Progenitor cell of endocrine pancreas (in vitro differentiated cells): ENCODE measurements at regions not wholly inside any gene's neighbourhood (a gene's known extent, or its start where the extent isn't known, plus 50 kb on each side); places are given as distances from the start of the nearest gene placed in this dataset.
A peak's percentile ranks its signal among the peaks of the same experiment; 100 is the strongest.

Experiments
- DNase-seq: peaks from one replicate; pipeline ENCODE4 v3.0.0; 2021; ENCODE audit warnings: low spot score; ENCODE audit not compliant: unreplicated experiment
- H3K27ac Mint-ChIP-seq: 2 replicates; pipeline ENCODE4 v1.8.0; 2021; ENCODE audit warnings: mild to moderate bottlenecking, moderate library complexity, mixed read lengths
- H3K27me3 Mint-ChIP-seq: 2 replicates; pipeline ENCODE4 v1.8.0; 2021; ENCODE audit warnings: mixed read lengths
- H3K36me3 Mint-ChIP-seq: 2 replicates; pipeline ENCODE4 v1.8.0; 2022; ENCODE audit warnings: mixed read lengths; ENCODE audit not compliant: insufficient read depth
- H3K4me1 Mint-ChIP-seq: 2 replicates; pipeline ENCODE4 v1.8.0; 2021; ENCODE audit warnings: low read depth, mixed read lengths
- H3K4me3 Mint-ChIP-seq: 2 replicates; pipeline ENCODE4 v1.8.0; 2021; ENCODE audit warnings: low read depth, mild to moderate bottlenecking, moderate library complexity, mixed read lengths
- H3K9me3 Mint-ChIP-seq: 2 replicates; pipeline ENCODE4 v1.8.0; 2021; ENCODE audit warnings: low read depth, mixed read lengths
- TF ChIP-seq, protein P1 (sequence below): fragments of 200-600 bp; sonication (generic); IDR thresholded peaks from one replicate; pipeline ENCODE4 v1.5.0; 2021; ENCODE audit warnings: antibody characterized with exemption, mild to moderate bottlenecking; ENCODE audit not compliant: unreplicated experiment

- peaks cover 5% of the 10 kb centered on the region for H3K27me3 Mint-ChIP-seq
- H3K36me3 Mint-ChIP-seq: no peaks in the 10 kb centered on the region
- H3K4me3 Mint-ChIP-seq: no peak overlapping the region
- peaks cover 6% of the 10 kb centered on the region for H3K4me1 Mint-ChIP-seq
- no peak overlapping the region for H3K27ac Mint-ChIP-seq
- H3K9me3 Mint-ChIP-seq: no peaks in the 10 kb centered on the region
- no peak for DNase-seq
- TF ChIP-seq, protein P1, sequence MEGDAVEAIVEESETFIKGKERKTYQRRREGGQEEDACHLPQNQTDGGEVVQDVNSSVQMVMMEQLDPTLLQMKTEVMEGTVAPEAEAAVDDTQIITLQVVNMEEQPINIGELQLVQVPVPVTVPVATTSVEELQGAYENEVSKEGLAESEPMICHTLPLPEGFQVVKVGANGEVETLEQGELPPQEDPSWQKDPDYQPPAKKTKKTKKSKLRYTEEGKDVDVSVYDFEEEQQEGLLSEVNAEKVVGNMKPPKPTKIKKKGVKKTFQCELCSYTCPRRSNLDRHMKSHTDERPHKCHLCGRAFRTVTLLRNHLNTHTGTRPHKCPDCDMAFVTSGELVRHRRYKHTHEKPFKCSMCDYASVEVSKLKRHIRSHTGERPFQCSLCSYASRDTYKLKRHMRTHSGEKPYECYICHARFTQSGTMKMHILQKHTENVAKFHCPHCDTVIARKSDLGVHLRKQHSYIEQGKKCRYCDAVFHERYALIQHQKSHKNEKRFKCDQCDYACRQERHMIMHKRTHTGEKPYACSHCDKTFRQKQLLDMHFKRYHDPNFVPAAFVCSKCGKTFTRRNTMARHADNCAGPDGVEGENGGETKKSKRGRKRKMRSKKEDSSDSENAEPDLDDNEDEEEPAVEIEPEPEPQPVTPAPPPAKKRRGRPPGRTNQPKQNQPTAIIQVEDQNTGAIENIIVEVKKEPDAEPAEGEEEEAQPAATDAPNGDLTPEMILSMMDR: no peak
Measured at GRCh38 chr5:10149911-10150310, 99.8 kb downstream of the ATPSCKMT start.

DNA sequence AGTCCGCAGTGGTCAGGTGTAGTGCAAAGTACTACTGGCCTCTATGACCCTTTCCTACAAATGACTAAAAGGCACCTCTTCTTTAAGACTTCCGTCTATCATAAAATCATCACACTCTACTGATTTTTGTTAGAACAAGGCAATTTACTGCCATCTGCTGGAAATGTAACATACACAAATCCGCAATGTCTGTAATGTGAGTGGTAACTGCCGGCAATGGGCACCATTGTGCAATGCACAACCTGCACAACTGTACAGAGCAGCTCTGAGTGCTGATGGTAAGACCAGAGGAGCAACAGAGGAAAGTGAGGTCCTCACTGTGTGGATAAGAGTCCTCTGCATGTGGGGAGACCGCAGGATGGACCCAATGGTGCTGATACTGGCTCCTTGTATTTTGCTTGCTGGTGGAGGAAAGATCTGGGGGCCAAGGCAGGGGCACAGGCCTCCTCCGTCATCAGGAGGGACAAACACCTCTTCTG is 103.7 kb downstream of the ATPSCKMT start:
- Mint-ChIP-seq H3K4me1 (peaks cover 16% of the 10 kb centered on the region), H3K36me3 (no peaks in the 10 kb centered on the region), H3K9me3 (no peaks in the 10 kb centered on the region), H3K27me3 (peaks cover 5% of the 10 kb centered on the region), H3K27ac (no peak overlapping the region), H3K4me3 (no peak overlapping the region)
- TF ChIP-seq, protein P1: peak; percentile 24
- DNase-seq: no peak

- Mint-ChIP-seq H3K27me3 (no peaks in the 10 kb centered on the region), H3K36me3 (no peaks in the 10 kb centered on the region), H3K27ac (peak overlapping the region; percentile 43), H3K4me3 (no peak overlapping the region), H3K9me3 (no peaks in the 10 kb centered on the region), H3K4me1 (peaks cover 14% of the 10 kb centered on the region)
- DNase-seq: no peak
- TF ChIP-seq, protein P1: no peak
Measured at GRCh38 chr5:10144040-10144439, 105.6 kb downstream of the ATPSCKMT start.

DNA sequence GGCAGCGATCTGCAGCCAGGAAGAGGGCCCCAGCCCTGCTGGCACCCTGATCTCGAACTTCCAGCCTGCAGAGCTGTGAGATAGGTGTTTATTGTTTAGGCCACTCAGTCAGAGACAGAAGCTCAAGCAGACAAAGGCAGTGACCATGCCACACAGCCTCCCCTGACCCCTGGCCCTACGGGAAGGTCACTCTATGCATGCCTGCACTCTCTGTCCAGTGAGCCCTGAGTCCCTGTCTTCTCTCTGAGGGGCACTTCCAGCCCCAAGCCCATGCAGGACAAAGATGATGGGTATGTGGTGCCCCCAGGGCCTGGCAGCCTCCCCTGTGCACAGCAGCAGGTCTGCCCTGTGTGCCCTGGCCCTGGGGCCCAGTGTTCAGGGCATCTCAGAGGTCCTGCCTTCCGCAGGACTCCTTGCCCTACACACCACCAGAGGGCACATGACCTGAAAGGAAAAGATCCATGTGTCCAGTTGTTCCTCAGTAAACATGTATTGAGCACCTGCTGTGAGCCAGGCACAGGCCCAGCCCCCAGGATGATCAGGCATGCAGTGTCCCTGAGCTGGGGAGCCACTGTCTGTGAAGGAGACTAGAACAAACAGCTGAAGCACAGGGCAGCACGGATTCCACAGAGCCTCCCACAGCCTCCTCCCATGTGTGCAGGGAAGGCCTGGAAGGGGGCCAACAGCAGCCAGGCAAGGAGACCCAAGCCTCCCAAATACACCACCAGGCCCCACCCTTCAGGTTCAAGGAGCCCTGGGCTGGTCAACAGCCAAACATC is 109.3 kb downstream of the ATPSCKMT start:
- peaks cover 2% of the 10 kb centered on the region for H3K27me3 Mint-ChIP-seq
- no peak overlapping the region for H3K27ac Mint-ChIP-seq
- H3K4me3 Mint-ChIP-seq: no peak overlapping the region
- no peaks in the 10 kb centered on the region for H3K36me3 Mint-ChIP-seq
- TF ChIP-seq, protein P1: peak; percentile 41
- H3K4me1 Mint-ChIP-seq: peaks cover 14% of the 10 kb centered on the region
- no peaks in the 10 kb centered on the region for H3K9me3 Mint-ChIP-seq
- no peak for DNase-seq

GRCh38 chr5:10138395-10139057 is 111.2 kb downstream of the ATPSCKMT start:
- no peaks in the 10 kb centered on the region for H3K36me3 Mint-ChIP-seq
- no peak for DNase-seq
- H3K27ac Mint-ChIP-seq: no peak overlapping the region

More at GRCh38 chr5:10138395-10139057, 111.2 kb downstream of the ATPSCKMT start:
- TF ChIP-seq, protein P1: no peak
- H3K4me1 Mint-ChIP-seq: peaks cover 6% of the 10 kb centered on the region
- peaks cover 2% of the 10 kb centered on the region for H3K27me3 Mint-ChIP-seq
- H3K4me3 Mint-ChIP-seq: no peak overlapping the region
- H3K9me3 Mint-ChIP-seq: no peaks in the 10 kb centered on the region
